NCI-H524 (cell line): ENCODE measurements at regions not wholly inside any gene's neighbourhood (a gene's known extent, or its start where the extent isn't known, plus 50 kb on each side); places are given as distances from the start of the nearest gene placed in this dataset.
"Not testable (repeated sequence)": the region's sequence is repeated elsewhere in the genome, so short reads cannot be mapped to it uniquely, and the experiment has no call there.

Experiments
- DNase-seq, 2 experiments: peaks; one replicate each; lab custom pipeline; 2025; lab: John Stamatoyannopoulos, UW

GRCh38 chrX:3440981-3441380, 94.5 kb upstream of the MXRA5 start:
- DNase-seq, result peak; percentile 69 to 92

DNA sequence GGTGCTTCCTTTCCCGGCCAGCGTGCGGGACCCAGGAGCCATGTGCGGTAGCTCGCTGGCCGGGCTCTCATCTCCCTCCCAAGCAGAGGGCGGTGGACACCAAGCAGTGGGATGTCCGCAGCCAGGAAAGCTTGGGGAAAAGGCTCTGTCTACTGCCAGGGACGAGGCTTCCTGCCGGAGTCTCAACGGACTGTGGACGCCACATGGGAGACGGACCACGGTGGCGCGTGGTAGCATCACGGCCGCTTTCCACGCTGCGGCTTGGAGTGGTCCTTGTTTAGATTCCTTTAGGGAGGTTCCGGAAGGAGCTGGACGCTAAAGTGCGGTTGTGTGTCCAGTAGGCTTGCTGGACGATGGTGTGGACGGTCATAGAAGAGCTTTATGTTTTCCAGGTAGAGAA, 89.5 kb upstream of the MXRA5 start:
- DNase-seq, result not testable (repeated sequence)

GRCh38 chrX:3435057-3435456, 88.6 kb upstream of the MXRA5 start:
- DNase-seq, result no peak

- no peak for DNase-seq
These were observed 82.3 kb upstream of the MXRA5 start for GRCh38 chrX:3428792-3429191.

- DNase-seq, result no peak
These were observed 80.1 kb upstream of the MXRA5 start for GRCh38 chrX:3426552-3426951.

DNA sequence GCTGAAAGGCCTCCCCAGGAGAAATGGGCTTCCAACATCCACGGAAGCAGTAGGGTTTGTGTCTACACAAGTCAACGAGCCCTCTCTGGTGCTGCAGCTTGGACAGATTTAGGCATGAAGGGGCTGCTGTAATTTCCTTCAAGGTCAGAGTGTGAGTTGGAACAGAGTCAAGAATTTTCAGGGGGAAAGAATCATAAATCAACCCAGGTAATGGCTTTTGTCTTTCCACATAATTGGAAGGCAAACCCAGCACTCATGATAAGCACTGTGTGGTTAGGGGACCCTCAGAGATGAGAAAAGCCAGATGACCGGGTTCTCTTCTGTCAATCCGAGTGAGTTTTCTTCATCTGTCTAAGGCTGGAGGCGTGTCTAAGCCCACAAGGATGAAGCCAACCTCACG, 78.6 kb upstream of the MXRA5 start:
- DNase-seq, result no peak

DNA sequence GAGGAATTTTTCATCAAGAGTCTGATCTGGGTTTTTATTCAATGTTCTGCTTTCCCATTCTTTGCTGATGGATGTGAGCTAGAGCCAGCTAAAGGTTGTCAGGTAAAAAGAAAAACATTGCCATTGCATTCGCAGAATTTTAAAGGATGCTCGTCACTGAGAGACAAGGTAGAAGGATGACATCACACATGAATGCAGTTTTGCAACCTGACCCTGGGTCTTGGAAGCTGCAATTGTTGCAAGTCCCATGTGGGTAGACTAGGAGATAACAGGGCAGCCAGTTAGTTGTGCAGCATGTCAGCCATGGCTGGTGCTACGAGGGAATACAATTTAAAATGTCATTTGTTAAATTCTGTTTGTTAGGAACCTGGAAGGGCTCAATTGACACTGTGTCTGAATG, 73.9 kb upstream of the MXRA5 start:
- DNase-seq, result no peak

- no peak for DNase-seq
These were observed 68.6 kb upstream of the MXRA5 start for GRCh38 chrX:3415011-3415410.

GRCh38 chrX:3411626-3412025, 65.2 kb upstream of the MXRA5 start:
- DNase-seq, result not testable (repeated sequence)

DNA sequence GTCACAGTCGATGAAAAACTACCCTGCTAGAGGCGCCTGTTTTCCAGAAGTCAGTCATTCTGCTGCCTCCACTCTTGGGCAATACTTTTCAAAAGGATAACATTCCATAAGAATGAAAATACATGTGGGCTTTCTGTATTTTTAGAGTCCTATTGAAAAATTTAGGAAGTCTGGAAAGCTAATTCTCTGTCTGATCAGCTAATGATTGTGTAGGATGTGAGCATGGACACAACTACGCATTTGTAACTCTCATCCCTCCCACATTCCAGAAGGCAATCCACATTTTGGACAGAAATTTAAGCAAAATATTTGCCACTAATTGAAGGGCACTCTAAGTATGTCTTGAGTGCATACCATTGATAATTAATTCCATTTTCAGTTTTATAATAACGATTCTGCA, 63.5 kb upstream of the MXRA5 start:
- DNase-seq, result not testable (repeated sequence)

DNA sequence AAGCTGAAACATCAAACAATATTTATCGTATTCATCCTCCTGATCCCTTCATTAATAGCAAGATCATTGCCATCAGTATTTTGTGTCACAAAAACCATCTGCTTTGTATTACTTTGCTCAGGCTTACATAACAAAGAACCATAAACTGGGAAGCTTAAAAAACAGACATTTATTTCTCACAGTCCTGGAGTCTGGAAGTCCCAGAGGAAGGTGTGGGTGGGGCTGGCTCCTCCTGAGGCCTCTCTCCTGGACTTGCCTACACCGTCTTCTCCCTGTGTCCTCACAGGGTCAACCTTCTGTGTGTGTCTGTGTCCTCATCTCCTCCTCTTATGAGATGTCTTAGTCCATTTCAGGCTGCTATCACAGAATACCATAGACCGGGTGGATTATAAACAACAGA, 61.3 kb upstream of the MXRA5 start:
- DNase-seq, result no peak

- no peak for DNase-seq
These were observed 60.7 kb upstream of the MXRA5 start for GRCh38 chrX:3407121-3407520.

- no peak for DNase-seq
These were observed 57.3 kb upstream of the MXRA5 start for GRCh38 chrX:3403748-3404147.
